Breast epithelium (tissue), 4 donors: ENCODE measurements at regions not wholly inside any gene's neighbourhood (a gene's known extent, or its start where the extent isn't known, plus 50 kb on each side); places are given as distances from the start of the nearest gene placed in this dataset.
A peak's percentile ranks its signal among the peaks of the same experiment; 100 is the strongest.

Experiments
- DNase-seq, 2 donors: peaks; one replicate each; pipeline ENCODE4 v3.0.0-alpha.2; 2019; ENCODE audit warnings: low spot score in 2 of 2
- H3K27ac ChIP-seq, 2 donors: fragments of 200-600 bp; sonication (generic) in 1 of 2; one replicate each; pipeline ENCODE4 v1.5.1; 2016 to 2019; ENCODE audit warnings: mild to moderate bottlenecking in 1 of 2
- H3K27me3 ChIP-seq, 2 donors: fragments of 200-600 bp; sonication (generic) in 1 of 2; one replicate each; pipeline versions ENCODE4 v1.5.1 to v1.6.0; 2017 to 2019; ENCODE audit warnings: control low read depth in 1 of 2, mild to moderate bottlenecking in 1 of 2
- H3K36me3 ChIP-seq: fragments of 200-600 bp; one replicate; pipeline ENCODE4 v1.5.1; 2019
- H3K4me1 ChIP-seq, 2 donors: fragments of 200-600 bp; sonication (generic); one replicate each; pipeline ENCODE4 v1.5.1; 2016 to 2019; ENCODE audit warnings: control low read depth in 1 of 2
- H3K4me3 ChIP-seq, 3 donors: fragments of 200-600 bp; sonication (generic); 1 replicate in 2 of 3; 2 replicates in 1 of 3; pipeline ENCODE4 v1.5.1; 2016 to 2019; ENCODE audit warnings: mild to moderate bottlenecking in 3 of 3, moderate library complexity in 2 of 3
- H3K9me3 ChIP-seq, 2 donors: fragments of 200-600 bp; sonication (generic) in 1 of 2; one replicate each; pipeline ENCODE4 v1.5.1; 2016 to 2019; ENCODE audit warnings: control low read depth in 1 of 2
- CTCF ChIP-seq, 3 donors: fragments of 450-650 bp; IDR thresholded peaks; one replicate each; pipeline ENCODE4 v1.5.1; 2016 to 2017; ENCODE audit warnings: antibody characterized with exemption in 3 of 3, mild to moderate bottlenecking in 3 of 3, moderate library complexity in 3 of 3
- POLR2A ChIP-seq: fragments of 450-650 bp; IDR thresholded peaks from one replicate; pipeline ENCODE4 v1.6.1; 2016; ENCODE audit warnings: antibody characterized with exemption, mild to moderate bottlenecking, moderate library complexity
- POLR2AphosphoS5 ChIP-seq, 3 donors: sonication (generic); formaldehyde crosslinking; IDR thresholded peaks; one replicate each; pipeline ENCODE4 v1.6.1; 2017; ENCODE audit warnings: antibody characterized with exemption in 3 of 3
- intact Hi-C: fragments of 100-400 bp; cut with DNase I; formaldehyde crosslinking; loops from one replicate; pipeline ENCODE4 v1.15.1; 2023; ENCODE audit warnings: low total_unique reads

GRCh38 chr5:63128761-63129160 lies 550.1 kb downstream of the LRRC70 start:
- Histone ChIP-seq H3K27me3 (no peaks in the 10 kb centered on the region), H3K36me3 (no peaks in the 10 kb centered on the region), H3K27ac (no peak overlapping the region), H3K4me3 (no peak overlapping the region), H3K4me1 (no peaks in the 10 kb centered on the region), H3K9me3 (no peaks in the 10 kb centered on the region)
- intact Hi-C loops, result loop anchor here (5.0 kb wide), 1 partner anchor 546 kb away; no protein-coding TSS in a partner anchor
- DNase-seq, result no peak
- TF ChIP-seq POLR2AphosphoS5 (IDR thresholded peaks at IDR 0.05) (no peak), POLR2A (no peak), CTCF (IDR thresholded peaks at IDR 0.05) (no peak)

DNA sequence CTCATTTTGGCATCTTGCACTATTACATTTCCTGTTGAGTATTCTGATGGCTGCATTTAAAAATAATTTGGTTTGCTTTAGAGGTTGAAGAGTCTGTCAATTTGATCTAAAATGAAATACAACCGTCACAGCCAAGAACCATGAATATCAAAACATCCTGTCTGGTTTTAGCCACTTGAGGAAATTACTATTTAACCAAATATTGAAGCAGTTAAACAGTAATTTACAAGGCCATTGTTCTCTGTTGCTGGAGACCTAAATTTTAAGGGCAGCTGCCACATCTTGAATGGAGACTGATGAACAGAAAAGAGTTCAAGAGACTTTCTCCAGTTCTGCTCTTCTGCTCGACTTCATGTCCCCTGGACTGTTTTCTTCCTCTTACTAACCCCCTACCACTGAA lies 549.4 kb downstream of the LRRC70 start:
- intact Hi-C loops, result loop anchor here (5.0 kb wide), 1 partner anchor 546 kb away; no protein-coding TSS in a partner anchor
- H3K4me1 ChIP-seq, result no peaks in the 10 kb centered on the region
- no peak overlapping the region for H3K27ac ChIP-seq
- no peaks in the 10 kb centered on the region for H3K9me3 ChIP-seq
- TF ChIP-seq CTCF (IDR thresholded peaks at IDR 0.05), result no peak
- no peak for TF ChIP-seq POLR2A
- no peak for TF ChIP-seq POLR2AphosphoS5 (IDR thresholded peaks at IDR 0.05)
- no peak for DNase-seq
- no peak overlapping the region for H3K4me3 ChIP-seq
- no peaks in the 10 kb centered on the region for H3K36me3 ChIP-seq
- no peaks in the 10 kb centered on the region for H3K27me3 ChIP-seq

DNA sequence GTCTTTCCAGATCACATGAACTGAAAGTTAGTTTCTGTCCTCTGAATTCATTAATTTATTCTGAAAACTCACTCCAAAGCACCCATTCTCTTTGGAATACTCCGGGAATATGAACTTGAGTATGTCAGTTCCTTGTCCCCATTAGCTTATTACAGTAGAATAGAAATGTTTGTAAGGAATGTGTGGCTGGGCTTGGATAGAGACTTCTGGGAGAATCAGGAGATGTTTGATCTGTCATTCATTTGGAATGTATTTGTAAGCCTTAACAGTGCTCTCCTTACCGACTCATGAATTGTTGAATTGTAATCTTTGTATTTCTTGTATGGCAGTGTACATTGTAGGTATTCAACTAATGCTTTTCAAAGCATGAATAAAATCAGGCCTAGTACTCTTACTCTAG lies 548.4 kb downstream of the LRRC70 start:
- intact Hi-C loops, result loop anchor here (5.0 kb wide), 1 partner anchor 545 kb away; no protein-coding TSS in a partner anchor
- no peak for DNase-seq
- Histone ChIP-seq H3K9me3 (no peaks in the 10 kb centered on the region), H3K36me3 (no peaks in the 10 kb centered on the region), H3K4me1 (no peaks in the 10 kb centered on the region), H3K4me3 (no peak overlapping the region), H3K27me3 (no peaks in the 10 kb centered on the region), H3K27ac (no peak overlapping the region)
- TF ChIP-seq POLR2A (no peak), POLR2AphosphoS5 (IDR thresholded peaks at IDR 0.05) (no peak), CTCF (IDR thresholded peaks at IDR 0.05) (no peak)

GRCh38 chr5:63125862-63126261 lies 547.2 kb downstream of the LRRC70 start:
- intact Hi-C loops, result loop anchor here (5.0 kb wide), 1 partner anchor 544 kb away; no protein-coding TSS in a partner anchor
- DNase-seq, result no peak
- Histone ChIP-seq H3K4me3 (no peak overlapping the region), H3K9me3 (no peaks in the 10 kb centered on the region), H3K27me3 (no peaks in the 10 kb centered on the region), H3K4me1 (no peaks in the 10 kb centered on the region), H3K27ac (no peak overlapping the region), H3K36me3 (no peaks in the 10 kb centered on the region)
- no peak for TF ChIP-seq POLR2AphosphoS5 (IDR thresholded peaks at IDR 0.05)
- TF ChIP-seq POLR2A, result no peak
- TF ChIP-seq CTCF (IDR thresholded peaks at IDR 0.05), result peak in 1 of 3 donors; percentile 24

DNA sequence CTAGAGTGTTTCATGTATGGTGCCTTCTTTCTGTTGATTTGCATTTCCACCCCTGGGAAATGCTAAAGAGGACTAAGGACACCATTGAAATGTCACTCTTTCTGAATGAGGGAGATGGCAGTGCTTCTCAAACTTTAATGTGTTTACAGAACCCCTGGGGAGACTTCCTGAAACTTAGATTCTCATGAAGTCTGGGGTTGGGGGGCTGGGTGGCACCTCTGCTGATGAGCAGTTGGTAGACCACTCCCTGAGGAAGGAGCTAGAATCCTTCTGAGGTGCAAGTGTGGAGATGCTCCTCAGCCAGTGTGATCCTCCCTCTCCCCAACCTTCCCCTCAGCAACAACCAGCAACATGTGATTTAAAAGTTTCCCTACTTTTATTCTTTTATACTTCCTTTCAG lies 546.8 kb downstream of the LRRC70 start:
- Histone ChIP-seq H3K4me3 (no peak overlapping the region), H3K36me3 (no peaks in the 10 kb centered on the region), H3K9me3 (no peaks in the 10 kb centered on the region), H3K27me3 (no peaks in the 10 kb centered on the region), H3K27ac (no peak overlapping the region), H3K4me1 (no peaks in the 10 kb centered on the region)
- no peak for DNase-seq
- TF ChIP-seq CTCF (IDR thresholded peaks at IDR 0.05) (no peak), POLR2AphosphoS5 (IDR thresholded peaks at IDR 0.05) (no peak), POLR2A (no peak)
- intact Hi-C loops, result loop anchor here (5.0 kb wide), 1 partner anchor 543 kb away; no protein-coding TSS in a partner anchor
